WERI-Rb-1 (cell line): ENCODE measurements at regions not wholly inside any gene's neighbourhood (a gene's known extent, or its start where the extent isn't known, plus 50 kb on each side); places are given as distances from the start of the nearest gene placed in this dataset.

Experiments used
- DNase-seq: peaks from one replicate; pipeline ENCODE4 v3.0.0-alpha.2; 2020
- H3K27ac ChIP-seq: fragments of 250-450 bp; sonication (Bioruptor Pico); 2 replicates; pipeline ENCODE4 v1.5.1; 2020; ENCODE audit warnings: mild to moderate bottlenecking, moderate library complexity
- H3K27me3 ChIP-seq: fragments of 250-450 bp; sonication (Bioruptor Pico); 2 replicates; pipeline ENCODE4 v1.5.1; 2021; ENCODE audit warnings: mild to moderate bottlenecking, low read depth, moderate library complexity; ENCODE audit not compliant: insufficient read depth, severe bottlenecking
- H3K36me3 ChIP-seq: fragments of 250-450 bp; sonication (Bioruptor Pico); 2 replicates; pipeline ENCODE4 v1.5.1; 2020; ENCODE audit warnings: mild to moderate bottlenecking, moderate library complexity
- H3K4me3 ChIP-seq: 2 replicates; pipeline ENCODE4 v1.5.1; 2011; ENCODE audit warnings: low read depth, mild to moderate bottlenecking, control low read depth, low read length
- H3K9me3 ChIP-seq: fragments of 250-450 bp; sonication (Bioruptor Pico); 2 replicates; pipeline ENCODE4 v1.5.1; 2021; ENCODE audit warnings: mild to moderate bottlenecking, moderate library complexity; ENCODE audit not compliant: severe bottlenecking
- TF ChIP-seq, protein P1 (sequence below): IDR thresholded peaks from 2 replicates; pipeline ENCODE4 v1.5.1; 2011; ENCODE audit warnings: low read depth, mild to moderate bottlenecking, control low read depth, inconsistent platforms, low read length

GRCh38 chr14:38137005-38137404 is 70.7 kb upstream of the SSTR1 start:
- no peak for DNase-seq
- no peak overlapping the region for H3K4me3 ChIP-seq
- no peak overlapping the region for H3K27ac ChIP-seq
- no peaks in the 10 kb centered on the region for H3K9me3 ChIP-seq
- H3K27me3 ChIP-seq: peaks cover 4% of the 10 kb centered on the region
- TF ChIP-seq, protein P1, sequence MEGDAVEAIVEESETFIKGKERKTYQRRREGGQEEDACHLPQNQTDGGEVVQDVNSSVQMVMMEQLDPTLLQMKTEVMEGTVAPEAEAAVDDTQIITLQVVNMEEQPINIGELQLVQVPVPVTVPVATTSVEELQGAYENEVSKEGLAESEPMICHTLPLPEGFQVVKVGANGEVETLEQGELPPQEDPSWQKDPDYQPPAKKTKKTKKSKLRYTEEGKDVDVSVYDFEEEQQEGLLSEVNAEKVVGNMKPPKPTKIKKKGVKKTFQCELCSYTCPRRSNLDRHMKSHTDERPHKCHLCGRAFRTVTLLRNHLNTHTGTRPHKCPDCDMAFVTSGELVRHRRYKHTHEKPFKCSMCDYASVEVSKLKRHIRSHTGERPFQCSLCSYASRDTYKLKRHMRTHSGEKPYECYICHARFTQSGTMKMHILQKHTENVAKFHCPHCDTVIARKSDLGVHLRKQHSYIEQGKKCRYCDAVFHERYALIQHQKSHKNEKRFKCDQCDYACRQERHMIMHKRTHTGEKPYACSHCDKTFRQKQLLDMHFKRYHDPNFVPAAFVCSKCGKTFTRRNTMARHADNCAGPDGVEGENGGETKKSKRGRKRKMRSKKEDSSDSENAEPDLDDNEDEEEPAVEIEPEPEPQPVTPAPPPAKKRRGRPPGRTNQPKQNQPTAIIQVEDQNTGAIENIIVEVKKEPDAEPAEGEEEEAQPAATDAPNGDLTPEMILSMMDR: no peak
- H3K36me3 ChIP-seq: no peaks in the 10 kb centered on the region

DNA sequence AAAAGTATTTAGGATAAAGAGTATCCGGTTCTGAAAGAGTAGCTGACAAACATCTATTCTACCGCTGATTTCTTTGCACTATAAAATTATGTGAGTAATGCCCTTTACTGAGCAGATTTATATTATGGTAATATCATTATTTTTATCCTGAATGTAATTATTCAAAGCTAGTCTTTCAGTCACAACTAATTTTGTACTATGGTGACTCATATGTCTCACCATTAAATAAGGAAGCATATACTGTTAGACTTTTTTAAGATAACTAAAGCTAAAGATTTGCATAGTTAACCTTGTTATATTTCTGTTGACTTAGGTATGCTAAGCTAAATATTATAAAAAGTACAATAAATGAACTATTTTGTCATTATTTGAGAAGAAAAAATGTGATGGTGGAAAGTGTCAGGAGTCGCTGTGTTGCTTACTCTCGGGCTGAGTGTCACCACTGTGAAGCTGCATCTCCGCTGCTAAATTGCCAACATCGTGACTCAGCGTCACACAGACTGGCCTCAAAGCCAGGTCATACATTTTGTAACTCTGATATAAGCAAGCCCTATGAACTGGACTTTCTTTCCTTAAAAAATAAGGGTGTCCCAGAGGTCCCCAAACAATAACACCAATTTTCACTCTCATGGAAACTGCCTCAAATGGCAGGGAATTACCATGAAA is 69.1 kb upstream of the SSTR1 start:
- DNase-seq: no peak
- Histone ChIP-seq H3K27me3 (peaks cover 4% of the 10 kb centered on the region), H3K4me3 (no peak overlapping the region), H3K9me3 (no peaks in the 10 kb centered on the region), H3K27ac (no peak overlapping the region), H3K36me3 (no peaks in the 10 kb centered on the region)
- TF ChIP-seq, protein P1: no peak

- H3K36me3 ChIP-seq: no peaks in the 10 kb centered on the region
- TF ChIP-seq, protein P1: no peak
- DNase-seq: no peak
- H3K27me3 ChIP-seq: peaks cover 7% of the 10 kb centered on the region
- H3K27ac ChIP-seq: no peak overlapping the region
- H3K9me3 ChIP-seq: no peaks in the 10 kb centered on the region
- H3K4me3 ChIP-seq: no peak overlapping the region
Measured at GRCh38 chr14:38139926-38140325, 67.8 kb upstream of the SSTR1 start.

- peaks cover 14% of the 10 kb centered on the region for H3K27me3 ChIP-seq
- no peaks in the 10 kb centered on the region for H3K9me3 ChIP-seq
- no peaks in the 10 kb centered on the region for H3K36me3 ChIP-seq
- DNase-seq: no peak
- TF ChIP-seq, protein P1: no peak
- no peak overlapping the region for H3K4me3 ChIP-seq
- H3K27ac ChIP-seq: no peak overlapping the region
Measured at GRCh38 chr14:38143170-38143569, 64.5 kb upstream of the SSTR1 start.

GRCh38 chr14:38143659-38144505 is 63.8 kb upstream of the SSTR1 start:
- TF ChIP-seq, protein P1: no peak
- Histone ChIP-seq H3K27ac (no peak overlapping the region), H3K27me3 (peaks cover 14% of the 10 kb centered on the region), H3K36me3 (no peaks in the 10 kb centered on the region), H3K9me3 (no peaks in the 10 kb centered on the region), H3K4me3 (no peak overlapping the region)
- DNase-seq: no peak
